NCI-H345 (cell line): ENCODE measurements at regions not wholly inside any gene's neighbourhood (a gene's known extent, or its start where the extent isn't known, plus 50 kb on each side); places are given as distances from the start of the nearest gene placed in this dataset.
"Not testable (repeated sequence)": the region's sequence is repeated elsewhere in the genome, so short reads cannot be mapped to it uniquely, and the experiment has no call there.

ENCODE experiments used
- DNase-seq: peaks from one replicate; lab custom pipeline; 2025; lab: John Stamatoyannopoulos, UW

- DNase-seq = no peak
Measured at GRCh38 chr6:19551611-19552010, 285.6 kb upstream of the ID4 start.

GRCh38 chr6:19552076-19552475, 285.1 kb upstream of the ID4 start:
- no peak for DNase-seq

DNA sequence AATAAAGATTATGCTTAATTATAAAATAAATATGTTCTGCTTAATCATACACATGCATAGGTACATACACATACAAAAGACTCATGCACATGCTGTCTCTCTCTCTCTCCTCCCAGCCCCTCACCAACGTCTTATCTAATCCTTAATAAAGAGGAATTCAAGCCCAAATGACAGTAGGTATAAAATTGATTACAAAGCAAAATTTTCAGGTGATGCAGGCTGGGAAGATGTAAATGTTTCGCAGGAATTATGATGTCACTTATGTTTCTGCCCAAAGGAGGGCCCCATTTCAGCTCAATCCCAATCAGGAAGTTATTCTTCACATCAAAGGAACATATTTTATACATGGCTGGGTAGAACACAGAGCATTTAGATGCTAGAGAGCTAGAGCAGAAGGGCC, 284.6 kb upstream of the ID4 start:
- DNase-seq = no peak

DNA sequence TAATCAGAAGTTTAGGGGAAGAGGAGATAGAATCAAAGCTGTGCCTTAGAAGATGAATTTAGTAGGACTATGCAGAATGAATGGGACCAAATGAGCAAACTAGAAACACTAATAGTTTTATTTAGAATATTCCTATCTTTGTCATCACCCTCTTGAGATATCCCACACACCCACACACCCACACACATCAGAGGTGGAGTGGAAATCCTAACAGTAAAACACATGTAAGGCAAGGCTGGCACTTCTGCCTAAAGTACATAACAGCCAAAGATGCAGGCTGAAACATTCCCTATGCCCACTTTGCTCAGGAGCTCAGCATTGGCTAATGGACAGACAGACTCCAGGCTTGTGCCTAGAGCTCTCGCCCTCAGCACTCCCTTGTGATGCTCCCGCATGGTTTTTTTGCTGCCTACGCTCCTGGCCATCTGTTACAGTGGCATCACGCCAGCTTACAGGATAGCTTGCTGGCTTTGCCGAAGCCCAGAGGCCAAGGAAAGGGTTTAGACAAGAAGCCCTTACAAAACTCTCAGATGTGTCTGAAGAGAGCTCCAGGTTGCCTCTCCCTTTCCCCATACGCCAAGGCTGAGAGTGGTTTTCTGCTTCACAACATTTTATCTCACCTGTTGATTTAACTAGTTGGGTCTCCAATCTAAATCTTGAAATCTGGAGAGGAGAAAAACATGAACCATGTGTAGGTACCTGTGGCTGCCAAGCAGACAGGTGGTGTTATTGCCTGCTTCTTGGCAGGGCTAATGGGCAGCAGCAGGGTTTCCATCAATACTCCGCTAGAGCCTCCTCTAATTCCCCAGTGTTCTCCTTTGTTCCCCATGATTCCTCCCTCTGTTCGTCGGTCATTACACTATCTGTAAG, 282.6 kb upstream of the ID4 start:
- peak; percentile 78 for DNase-seq

DNA sequence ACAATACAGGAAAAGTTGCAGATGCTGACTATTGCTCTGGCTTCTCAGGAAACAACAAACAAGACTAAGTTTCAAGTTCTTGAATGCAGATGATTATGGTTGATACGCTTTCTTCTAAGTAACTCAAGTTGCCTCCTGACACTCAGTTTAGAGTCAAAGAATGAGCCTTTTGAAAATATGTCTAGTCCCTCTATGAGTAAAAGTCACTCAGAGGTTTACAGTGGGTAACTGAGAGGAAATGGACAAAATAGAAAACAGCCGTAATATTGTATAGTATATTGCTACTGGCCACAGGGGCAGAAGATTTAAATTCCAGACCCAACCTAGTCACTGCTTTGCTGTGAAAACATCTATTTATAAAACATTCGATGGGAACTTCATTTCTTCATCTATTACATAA, 280.0 kb upstream of the ID4 start:
- no peak for DNase-seq

- DNase-seq = no peak
Measured at GRCh38 chr6:19558201-19558600, 279.0 kb upstream of the ID4 start.

GRCh38 chr6:19558934-19559333, 278.2 kb upstream of the ID4 start:
- DNase-seq = no peak

DNA sequence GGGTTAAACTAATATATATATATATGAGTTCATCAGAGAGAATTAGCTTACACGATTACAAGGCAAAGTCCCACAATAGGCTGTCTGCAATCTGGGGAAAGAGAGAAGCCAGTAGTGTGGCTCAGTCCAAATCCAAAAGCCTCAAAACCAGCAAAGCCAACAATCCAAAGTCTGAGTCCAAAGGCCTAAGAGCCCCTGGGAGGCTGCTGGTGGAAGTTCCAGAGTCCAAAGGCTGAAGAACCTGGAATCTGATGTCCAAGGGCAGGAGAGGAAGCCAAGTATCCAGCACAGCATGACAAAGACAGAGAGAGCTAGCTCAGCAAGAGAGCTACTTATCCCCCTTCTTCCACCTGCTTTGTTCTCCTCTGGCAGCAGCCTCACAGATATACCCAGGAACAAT, 274.7 kb upstream of the ID4 start:
- DNase-seq = no peak

- no peak for DNase-seq
Measured at GRCh38 chr6:19569563-19569962, 267.6 kb upstream of the ID4 start.

- no peak for DNase-seq
Measured at GRCh38 chr6:19571176-19571575, 266.0 kb upstream of the ID4 start.

- DNase-seq = no peak
Measured at GRCh38 chr6:19578481-19578880, 258.7 kb upstream of the ID4 start.

DNA sequence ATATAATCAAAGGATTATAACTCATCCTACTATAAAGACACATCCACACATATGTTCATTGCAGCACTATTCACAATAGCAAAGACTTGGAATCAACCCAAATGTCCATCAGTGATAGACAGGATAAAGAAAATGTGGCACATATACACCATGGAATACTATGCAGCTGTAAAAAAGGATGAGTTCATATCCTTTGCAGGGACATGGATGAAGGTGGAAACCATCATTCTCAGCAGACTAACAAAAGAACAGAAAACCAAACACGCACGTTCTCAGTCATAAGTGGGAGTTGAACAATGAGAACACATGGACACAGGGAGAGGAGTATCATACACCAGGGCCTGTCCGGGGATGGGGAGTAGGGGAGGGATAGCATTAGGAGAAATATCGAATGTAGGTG, 253.0 kb upstream of the ID4 start:
- DNase-seq = not testable (repeated sequence)

DNA sequence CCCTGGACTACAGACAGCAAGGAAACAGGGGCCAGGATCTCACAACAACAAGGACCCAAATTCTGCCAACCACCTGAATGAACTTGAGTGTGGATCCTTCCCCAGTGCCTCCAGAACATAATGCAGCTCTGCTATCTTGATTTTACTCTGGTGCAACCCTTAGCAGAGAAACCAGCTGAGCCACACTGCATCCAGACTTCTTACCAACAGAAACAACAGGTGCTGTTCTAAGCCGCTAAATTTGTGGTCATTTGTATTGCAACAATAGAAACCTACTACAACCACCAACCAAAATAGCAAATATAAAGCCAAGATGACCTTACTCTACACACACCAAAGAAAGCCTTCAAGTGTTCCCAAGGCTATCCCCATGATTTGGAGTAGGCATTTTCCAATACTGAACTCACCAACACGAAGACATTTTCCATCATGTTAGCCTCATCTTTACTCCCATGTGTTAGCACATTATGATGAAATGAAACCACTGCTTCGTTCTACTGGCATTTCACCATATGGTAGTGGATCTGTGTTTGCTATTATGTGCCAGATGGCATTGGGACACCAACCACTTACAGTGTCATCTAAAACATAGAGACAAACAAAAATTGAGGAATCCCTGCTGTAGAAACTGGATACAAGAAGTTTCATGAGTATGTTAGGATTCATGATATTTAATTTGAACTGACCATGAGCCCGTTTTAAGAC, 249.8 kb upstream of the ID4 start:
- no peak for DNase-seq

- no peak for DNase-seq
Measured at GRCh38 chr6:19590501-19591131, 246.6 kb upstream of the ID4 start.

DNA sequence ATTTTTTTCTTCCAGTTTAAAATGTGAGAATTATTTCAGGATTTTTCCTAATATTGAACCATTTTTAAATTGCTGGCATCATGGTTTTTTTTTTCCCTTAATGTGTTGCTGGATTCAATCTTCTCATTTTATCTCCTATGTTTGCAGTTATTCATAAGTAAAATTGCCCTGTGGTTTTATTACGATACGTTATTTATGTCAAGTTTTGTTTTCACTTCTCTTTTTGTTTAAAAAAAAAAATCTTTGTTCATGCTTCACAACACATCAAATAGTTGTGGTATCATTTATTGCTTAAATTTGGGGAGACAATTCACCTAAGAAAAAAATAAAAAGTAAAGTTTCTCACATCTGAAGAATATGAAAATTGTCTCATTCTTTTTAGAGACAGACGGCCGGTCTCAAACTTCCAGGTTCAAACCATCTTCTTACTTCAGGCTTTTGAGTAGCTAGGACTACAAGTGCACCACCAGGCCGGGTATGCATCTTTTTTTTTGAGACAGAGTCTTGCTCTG, 239.3 kb upstream of the ID4 start:
- DNase-seq = no peak

- no peak for DNase-seq
Measured at GRCh38 chr6:19599796-19600464, 237.2 kb upstream of the ID4 start.

DNA sequence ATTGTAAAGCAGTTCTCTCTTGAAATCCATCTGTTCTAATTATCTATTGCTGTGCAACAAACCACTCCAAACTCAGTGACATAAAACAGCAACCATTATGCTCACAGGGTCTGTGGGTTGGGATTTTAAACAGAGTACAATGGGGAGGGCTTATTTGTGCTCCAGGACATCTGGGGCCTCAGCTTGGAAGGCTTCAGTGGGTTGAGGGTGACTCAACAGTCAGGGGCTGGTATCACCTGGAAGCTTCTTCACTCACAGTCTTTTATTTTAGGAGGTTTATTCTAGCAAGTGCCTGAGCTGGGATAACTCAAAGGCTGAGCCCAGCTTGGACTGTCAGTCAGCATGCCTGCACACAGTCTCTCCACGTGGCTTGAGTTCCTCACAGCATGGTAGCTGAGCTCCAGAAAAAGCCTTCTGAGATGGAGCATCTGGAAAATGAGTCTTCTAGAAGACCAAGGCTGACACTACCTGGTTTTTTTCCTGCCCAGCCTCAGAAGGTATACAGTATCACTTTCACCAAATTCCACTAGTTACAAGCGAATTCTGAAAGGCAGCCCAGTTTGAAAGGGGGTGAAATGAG, 234.6 kb upstream of the ID4 start:
- DNase-seq = peak; percentile 36

GRCh38 chr6:19603721-19604120, 233.4 kb upstream of the ID4 start:
- DNase-seq = no peak

DNA sequence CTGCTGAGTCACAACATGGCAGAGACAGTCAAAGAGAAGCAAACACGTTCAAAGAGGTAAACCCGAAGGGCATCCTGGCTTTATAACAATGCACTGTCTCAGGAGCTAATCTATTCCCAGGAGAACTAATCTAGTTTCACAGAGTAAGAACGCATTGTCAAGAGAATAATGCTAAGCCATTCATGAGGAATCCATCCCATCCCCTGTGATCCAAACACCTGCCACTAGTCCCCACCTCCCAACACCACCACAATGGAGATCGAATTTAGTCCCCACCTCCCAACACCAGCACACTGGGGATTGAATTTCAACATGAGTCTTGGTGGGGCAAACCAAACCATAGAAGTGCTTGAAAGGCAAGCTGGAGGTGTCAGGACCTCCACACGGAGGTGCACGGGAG, 231.5 kb upstream of the ID4 start:
- peak; percentile 51 for DNase-seq

- DNase-seq = no peak
Measured at GRCh38 chr6:19608546-19608945, 228.6 kb upstream of the ID4 start.

GRCh38 chr6:19609972-19610641, 227.1 kb upstream of the ID4 start:
- no peak for DNase-seq
